Ammon's horn (tissue), 1 donor: ENCODE measurements at regions not wholly inside any gene's neighbourhood (a gene's known extent, or its start where the extent isn't known, plus 50 kb on each side); places are given as distances from the start of the nearest gene placed in this dataset.
"Not testable (repeated sequence)": the region's sequence is repeated elsewhere in the genome, so short reads cannot be mapped to it uniquely, and the experiment has no call there.

Experiments
- DNase-seq: peaks from one replicate; pipeline ENCODE4 v3.0.0-alpha.2; 2016; ENCODE audit warnings: low spot score

DNA sequence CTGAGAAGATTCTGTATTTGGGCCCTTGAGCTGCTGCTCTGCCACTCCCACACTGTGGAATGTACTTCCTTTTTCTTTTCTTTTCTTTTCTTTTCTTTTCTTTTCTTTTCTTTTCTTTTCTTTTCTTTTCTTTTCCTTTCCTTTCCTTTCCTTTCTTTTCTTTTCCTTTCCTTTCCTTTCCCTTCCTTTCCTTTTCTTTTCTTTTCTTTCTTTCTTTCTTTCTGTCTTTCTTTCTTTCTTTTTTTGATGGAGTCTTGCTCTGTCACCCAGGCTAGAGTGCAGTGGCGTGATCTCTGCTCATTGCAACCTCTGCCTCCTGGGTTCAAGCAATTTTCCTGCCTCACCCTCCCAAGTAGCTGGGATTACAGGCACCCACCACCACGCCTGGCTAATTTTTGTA, 89.8 kb downstream of the DNAAF6 start:
- not testable (repeated sequence) for DNase-seq

DNA sequence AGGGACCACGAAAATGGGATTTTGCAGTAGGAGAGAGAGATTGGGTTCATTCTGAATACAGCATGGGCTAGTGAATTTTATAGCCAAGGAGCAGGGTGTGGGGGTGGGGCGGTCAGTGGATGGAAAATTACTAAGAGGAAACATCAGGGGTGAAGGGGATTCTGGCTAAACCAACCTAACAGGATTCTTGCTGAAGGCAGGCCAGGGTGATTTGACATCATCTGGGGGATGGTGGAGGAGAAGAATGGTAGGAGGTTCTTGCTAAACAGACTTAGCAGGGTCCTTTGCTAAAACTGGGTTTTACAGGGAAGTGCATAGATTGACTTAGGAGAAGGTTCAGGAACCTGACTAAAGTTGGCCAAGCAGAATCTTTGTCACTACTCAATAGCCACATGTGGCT, 91.9 kb downstream of the DNAAF6 start:
- DNase-seq, result no peak

DNA sequence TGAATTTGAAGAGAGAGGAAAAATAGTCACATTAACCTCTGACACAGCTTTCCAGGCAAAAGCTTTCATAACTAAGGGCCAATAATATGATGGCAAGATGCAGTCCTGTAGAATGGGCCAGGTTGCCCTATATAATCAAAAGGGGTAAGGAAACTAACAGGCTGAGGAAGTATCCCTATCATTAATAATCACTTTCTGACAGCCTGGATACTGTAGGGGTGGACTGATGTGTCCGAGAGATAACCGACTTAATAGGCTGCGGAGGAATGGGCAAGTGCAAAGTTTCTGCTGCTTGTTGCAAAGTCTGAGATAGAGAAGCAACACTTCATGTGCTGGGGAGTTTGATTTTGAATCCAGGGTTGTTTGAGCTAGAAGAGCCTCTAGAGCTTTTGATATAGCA, 94.8 kb downstream of the DNAAF6 start:
- no peak for DNase-seq

DNA sequence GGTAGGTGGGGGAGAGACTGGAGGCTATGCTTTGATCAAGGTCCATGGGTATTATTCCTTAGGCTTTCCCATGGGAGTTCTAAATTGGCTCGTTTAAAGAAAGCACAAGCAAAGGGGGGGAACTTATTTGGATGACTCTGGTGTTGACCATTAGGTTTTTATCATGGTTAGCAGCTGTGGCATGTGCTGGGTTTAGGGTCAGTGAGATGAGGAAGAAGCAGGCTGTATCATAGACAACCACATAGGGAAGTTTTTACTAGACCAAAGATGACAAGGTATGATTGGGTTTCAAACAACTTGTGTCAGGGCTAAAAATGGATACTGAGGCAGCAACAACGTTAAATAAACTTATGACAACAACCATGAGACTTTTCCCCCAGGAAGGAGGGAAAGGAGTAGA, 97.7 kb downstream of the DNAAF6 start:
- DNase-seq, result no peak

DNA sequence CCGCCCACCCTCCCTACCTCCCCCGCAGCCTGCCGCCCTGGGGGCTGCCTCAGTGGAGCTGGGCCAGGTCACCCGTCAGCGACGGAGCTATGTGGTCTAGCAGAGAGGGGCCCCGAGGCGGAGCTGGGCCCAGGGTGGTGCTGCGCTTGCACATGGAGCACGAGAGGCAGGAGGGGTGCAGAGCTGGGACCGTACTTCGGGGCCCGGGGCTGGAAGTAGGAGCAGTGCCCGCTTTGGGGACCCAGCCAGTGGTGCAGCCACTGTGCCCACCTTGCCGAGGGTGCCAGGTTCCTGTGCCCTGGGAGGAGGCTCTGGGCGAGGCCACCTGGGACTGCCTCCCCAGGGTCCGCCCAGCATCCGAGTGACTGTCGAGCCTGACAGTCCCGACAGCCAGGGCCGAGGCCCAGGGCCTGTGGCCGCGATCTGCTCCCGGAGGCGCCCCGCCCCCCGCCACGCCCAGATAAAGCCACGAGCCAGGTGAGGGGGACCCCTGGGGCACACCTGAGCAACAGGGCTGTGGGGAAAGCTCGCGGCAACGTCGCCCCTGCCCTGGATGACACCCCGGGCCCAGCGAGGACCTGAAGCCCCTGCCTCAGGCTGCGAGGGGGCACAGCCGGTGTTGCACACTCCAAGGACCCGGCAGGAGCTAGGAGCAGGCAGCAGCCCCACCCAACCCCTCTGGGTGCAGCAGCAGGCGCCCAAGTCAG, 117.5 kb downstream of the DNAAF6 start:
- no peak for DNase-seq

DNA sequence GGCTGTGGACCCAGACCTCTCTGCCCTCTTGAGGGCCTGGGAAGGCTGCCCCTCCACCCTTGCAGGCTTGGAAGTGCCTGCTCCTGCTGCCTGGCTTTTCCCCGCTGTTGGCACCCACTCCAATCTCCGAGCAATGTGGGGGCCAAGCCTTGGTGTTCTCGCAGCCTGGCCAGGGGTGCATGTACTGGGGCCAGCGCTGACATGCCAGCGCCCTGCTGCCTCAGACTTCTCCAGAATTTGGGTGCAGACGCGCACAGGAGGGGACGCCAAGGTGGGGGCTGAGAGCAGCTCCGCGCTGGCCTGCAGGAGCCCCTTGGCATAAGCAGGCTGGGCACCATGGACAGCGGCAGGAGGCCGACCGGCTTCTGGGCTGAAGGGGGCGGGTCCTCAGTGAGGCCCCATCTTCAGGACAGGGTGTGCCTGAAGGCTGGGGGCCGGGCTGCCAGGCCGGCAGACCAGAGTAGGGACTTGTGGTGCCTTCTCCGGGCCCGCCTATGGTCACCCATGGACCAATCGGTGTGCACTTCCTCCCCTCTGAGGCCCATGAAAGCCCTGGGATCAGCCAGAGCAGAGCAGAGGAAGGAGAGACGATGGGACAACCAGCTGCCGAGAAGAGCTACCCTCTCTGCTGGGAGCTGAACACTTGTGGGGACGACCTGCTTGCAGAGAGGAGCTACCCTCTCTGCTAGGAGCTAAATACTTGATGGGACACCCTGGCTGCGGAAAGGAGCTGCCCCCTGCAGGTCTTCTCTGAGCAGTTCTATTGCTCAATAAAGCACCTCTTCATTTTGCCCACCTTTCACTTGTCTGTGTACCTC, 118.3 kb downstream of the DNAAF6 start:
- DNase-seq, result peak; percentile 5

DNA sequence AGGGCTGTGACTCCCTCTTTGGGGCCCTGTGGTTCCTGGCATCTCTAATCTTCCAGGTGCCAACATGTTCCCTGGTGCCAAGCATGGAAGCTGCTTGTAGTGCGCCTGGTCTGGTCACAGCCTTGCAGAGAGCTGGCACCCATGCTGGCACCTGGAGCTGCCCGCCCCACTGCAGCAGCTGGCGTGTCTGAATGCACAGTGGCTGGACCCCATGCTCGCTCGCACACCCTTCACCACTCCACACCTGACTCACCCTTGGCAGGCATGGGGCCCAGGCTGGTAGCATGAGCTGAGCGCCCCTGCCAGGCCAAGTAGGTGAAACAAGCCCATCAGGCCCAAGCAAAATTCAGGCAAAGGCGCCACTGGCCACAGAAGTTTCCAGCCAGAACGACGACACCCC, 119.1 kb downstream of the DNAAF6 start:
- DNase-seq, result no peak

DNA sequence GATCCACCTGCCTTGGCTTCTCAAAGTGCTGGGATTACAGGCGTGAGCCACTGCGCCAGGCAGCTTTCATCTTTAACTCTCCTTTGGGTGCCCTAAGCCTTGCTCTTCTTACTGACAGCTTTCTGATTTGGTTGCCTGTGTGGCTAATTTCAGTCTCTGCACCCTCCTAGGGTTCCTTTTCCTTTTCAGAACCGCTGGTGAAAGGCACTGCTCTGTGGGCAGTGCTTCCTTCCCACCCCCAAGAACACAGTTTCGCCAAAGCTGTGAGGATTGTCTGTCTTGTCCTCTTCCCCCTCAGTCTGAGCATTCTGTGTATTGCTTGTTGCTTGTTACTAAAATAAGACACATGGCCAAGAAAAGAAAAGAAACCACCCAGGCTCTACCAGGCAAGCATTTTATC, 101.4 kb upstream of the FRMPD3 start:
- peak; percentile 4 for DNase-seq

DNA sequence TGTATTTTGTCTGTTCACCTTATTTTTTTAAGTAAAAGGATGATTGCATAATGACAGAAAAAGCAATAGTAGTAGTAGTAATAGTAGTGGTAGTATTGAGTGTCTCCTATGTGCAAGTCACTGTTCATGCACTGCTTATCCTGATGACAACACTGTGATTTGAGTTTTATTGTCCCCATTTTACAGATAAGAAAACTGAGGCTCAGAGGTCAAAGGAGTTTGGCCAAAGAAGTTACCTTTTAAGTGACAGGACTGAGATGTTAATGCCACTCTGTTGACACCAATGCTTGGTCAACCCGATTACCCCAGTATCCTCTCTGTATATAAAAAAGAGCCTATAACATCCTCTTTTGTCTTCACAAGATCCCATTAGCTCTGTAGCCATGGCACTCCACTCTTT, 100.5 kb upstream of the FRMPD3 start:
- DNase-seq, result no peak

DNA sequence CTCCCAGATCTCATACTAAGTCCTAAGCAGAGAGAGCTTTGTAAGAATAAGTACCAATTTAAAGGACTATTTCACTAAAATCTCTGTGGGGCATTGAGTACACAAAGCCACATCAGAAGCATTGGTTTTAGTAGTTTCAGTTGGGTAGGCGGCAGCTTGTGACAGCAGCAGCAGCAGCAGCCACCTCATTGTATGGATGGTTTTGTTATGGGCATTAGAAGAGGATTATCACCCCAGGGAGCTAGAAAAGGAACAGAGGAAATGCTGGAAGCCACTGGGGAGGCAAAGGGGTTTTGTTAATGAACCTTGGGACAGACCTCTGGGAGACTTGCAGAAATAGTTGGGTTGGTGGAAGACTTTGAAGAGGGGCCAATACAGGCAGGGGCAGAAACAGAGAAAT, 93.9 kb upstream of the FRMPD3 start:
- DNase-seq, result no peak

DNA sequence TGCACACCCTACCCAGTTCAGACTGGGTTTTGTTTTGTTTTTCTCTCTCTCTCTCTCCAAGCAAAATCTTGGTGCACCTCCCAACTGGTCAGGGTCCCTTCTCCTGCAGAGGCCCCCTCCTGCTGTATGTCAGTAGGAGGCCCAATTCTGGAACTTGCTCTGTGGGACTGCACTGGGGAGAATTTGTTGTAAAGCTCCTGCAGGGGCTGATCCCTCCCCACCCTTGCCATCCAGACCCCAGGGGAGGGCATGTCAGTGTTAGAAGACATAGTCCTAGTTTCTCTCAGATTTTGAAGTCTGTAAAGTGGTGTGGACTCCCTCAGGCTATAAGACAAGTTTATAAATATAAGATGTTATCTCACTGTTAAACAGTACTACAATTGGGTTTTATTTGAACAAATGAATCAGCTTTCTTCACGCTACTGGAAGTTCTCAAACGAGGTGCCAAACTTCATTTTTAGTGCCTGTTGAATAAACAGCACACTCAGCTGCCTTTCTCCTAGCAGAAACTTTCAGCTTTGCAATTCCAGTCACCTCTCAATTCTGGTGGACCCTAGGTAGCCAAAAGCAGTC, 88.6 kb upstream of the FRMPD3 start:
- no peak for DNase-seq

DNA sequence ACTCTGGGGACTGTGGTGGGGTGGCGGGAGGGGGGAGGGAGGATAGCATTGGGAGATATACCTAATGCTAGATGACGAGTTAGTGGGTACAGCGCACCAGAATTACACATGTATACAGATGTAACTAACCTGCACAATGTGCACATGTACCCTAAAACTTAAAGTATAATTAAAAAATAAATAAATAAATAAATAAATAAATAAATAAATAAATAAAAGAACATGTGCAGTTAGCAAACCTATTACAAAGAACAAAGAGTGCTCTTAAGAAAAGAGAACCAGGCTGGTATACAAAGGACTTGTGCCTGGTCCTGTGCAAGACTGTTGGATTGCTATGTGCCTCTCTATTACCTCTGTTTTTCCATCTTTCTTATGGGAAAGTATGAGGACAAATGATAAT, 79.3 kb upstream of the FRMPD3 start:
- DNase-seq, result not testable (repeated sequence)

DNA sequence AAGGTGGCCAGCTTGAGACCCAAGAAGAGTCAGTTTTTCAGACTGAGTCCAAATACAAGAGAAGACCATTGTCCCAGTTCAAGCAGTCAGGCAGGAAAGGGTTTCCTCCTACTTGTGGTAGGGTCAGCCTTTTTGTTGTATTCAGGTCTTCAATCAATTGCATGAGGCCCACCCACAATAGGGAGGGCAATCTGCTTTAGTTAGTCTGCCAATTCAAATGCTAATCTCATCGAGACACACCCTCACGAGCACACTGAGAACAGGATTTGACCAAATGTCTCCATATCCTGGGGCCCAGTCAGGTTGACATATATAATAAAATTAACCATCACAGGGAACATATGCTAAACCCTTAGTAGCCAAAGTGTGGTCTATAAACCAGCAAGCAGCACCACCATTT, 75.3 kb upstream of the FRMPD3 start:
- DNase-seq, result no peak

DNA sequence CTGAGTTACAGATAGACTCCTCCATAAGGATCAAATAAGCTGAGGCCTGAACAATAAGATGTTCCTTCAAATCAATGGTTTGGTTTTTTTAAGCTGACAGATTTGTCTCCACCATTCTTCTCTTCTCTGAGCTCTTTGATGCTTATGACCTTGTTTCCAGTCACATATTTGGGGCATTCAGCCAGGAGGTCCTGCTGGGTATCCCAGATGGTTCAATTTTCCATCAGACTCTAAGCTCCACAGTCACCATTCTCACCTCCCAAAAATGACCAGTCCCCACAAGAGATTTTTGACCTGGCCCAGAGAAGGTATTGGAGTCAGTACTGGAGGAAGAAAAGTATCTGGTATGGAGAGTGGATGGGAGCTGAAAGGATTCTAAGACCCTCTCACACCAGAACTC, 74.6 kb upstream of the FRMPD3 start:
- no peak for DNase-seq

DNA sequence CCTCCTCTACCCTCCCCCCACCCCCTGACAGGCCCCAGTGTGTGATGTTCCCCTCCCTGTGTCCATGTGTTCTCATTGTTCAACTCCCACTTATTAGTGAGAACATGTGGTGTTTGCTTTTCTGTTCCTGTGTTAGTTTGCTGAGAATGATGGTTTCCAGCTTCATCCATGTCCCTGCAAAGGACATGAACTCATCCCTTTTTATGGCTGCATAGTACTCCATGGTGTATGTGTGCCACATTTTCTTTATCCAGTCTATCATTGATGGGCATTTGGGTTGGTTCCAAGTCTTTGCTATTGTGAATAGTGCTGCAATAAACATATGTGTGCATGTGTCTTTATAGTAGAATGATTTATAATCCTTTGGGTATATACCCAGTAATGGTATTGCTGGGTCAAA, 73.3 kb upstream of the FRMPD3 start:
- DNase-seq, result not testable (repeated sequence)

DNA sequence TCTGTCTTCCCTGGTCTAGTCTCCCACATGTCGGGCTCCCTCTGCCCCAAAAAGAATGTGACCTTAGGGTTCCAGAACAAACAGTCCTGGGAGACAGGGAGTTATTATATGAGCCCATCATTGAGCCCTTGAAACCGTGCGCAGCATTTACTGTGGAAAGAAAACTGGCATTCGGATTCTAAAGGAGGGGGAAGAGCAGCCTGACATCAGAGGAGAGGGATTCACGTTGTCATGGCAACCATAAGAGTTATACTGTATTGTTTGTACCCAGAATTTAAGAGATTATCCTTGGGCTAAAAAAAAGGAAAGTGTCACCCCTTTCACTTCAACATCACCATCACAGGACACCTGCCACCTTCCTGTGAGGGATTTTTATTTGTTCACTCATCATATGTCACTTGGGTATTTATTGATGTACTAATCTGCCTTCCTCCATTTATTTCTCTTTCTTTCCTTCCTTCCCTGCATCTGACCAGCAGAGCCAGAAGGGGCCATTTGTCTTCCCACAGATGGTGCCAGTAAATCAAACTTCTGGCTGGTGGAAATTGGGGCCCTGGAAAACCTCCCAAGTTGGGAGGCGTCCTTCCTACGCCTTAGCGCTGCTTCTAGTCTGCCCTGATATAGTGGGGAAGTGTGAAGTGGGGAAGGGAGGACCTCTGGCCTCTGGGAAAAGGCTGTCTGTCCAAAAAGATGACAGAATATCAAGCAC, 64.9 kb upstream of the FRMPD3 start:
- no peak for DNase-seq

DNA sequence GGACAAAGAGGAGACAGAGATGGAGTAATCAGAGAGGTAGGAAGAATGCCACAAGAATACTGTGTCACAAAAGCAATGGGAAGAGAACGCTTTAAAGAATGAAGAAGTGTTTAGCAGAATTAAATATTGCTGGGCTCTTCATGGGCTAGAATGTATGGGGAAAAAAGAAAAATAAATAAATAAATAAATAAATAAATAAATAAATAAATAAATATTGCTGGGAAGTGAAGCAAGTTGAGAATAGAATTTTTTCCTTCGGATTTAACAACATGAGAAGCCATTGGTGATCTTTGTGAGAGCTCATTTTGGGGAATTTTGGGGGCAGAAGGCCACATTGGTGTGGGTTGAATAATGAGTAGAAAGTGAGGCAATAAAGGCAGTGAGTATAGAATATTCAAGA, 59.7 kb upstream of the FRMPD3 start:
- DNase-seq, result no peak

DNA sequence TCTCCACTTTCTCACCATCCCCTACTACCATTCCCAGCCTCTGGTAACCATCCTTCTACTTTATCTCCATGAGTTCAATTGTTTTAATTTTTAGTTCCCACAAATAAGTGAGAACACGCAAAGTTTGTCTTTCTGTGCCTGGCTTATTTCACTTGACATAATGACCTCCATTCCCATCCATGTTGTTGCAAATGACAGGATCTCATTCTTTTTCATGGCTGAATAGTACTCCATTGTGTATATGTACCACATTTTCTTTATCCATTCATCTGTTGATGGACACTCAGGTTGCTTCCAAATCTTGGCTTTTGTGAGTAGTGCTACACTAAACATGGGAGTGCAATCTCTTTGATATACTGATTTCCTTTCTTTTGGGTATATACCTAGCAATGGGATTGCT, 55.8 kb upstream of the FRMPD3 start:
- not testable (repeated sequence) for DNase-seq

DNA sequence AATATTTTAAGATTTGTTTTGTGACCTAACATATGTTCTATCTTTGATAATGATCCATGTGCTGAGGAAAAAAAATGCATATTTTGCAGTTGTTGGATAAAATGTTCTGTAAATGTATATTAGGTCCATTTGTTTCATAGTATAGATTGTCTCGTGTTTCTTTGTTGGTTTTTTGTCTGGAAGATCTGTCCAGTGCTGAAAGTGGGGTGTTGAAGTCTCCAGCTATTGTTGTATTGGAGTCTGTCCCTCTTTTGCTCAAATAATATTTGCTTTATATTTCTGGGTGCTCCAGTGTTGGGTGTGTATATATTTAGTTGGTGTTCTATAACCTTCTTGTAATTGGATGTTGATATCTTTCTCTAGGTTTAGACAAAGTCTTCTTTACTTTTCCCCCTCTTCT, 53.2 kb upstream of the FRMPD3 start:
- DNase-seq, result no peak

DNA sequence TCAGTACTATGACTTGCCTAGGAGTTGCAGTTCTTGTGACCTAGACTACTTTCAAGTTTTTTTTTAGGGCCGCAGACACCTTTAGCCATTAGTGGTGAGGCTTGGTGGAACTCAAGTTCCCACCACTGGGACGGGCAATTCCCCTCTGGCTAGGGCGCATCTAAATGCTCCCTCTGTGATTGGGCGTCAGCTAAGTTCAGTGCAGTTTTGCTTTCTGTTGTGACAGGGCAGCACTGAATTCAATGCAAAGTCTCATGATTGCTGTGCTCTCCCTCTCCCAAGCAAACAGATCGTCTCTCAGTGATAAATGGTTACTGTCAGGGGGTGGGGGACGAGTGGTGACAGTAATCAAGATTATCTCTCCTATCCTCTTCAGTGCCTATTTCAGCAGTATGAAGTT, 52.7 kb upstream of the FRMPD3 start:
- DNase-seq, result no peak

DNA sequence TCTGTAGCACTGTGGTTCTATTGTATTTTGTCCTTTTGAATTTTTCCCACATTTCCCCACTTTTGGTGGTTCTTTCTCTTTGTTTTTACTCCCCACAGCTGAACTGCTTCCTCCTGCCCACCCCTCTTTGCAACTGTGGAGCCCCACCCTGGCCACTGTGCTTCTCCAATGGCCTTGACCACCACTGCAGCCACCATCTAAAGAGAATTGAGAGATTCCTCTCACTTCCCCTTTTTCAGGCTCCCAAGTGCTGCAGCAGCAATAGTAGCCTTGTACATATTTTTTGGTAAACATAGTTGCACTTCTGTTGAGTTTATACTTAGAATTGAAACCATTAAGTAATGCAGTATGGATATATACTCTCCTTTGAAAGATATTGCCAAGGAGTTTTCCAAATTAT, 51.3 kb upstream of the FRMPD3 start:
- DNase-seq, result no peak
